Right lobe of liver (tissue), 6 donors: ENCODE measurements at regions not wholly inside any gene's neighbourhood (a gene's known extent, or its start where the extent isn't known, plus 50 kb on each side); places are given as distances from the start of the nearest gene placed in this dataset.

ENCODE experiments used
- ATAC-seq, 4 donors: fragments of 200-7000 bp; cut with Tn5 transposase; one replicate each; pipeline ENCODE4 v1.9.1; 2020; ENCODE audit warnings: mild to moderate bottlenecking in 4 of 4, moderate library complexity in 4 of 4
- DNase-seq, 3 donors: peaks; one replicate each; pipeline ENCODE4 v3.0.0-alpha.2; 2020
- H3K27ac ChIP-seq, 3 donors: fragments of 200-600 bp; one replicate each; pipeline ENCODE4 v1.8.0; 2022
- H3K27me3 ChIP-seq, 2 donors: fragments of 200-600 bp; one replicate each; pipeline ENCODE4 v1.8.0; 2022
- H3K36me3 ChIP-seq, 4 donors: fragments of 200-600 bp; sonication (generic) in 1 of 4; one replicate each; pipeline versions ENCODE4 v1.5.1 to v1.8.0; 2017 to 2022; ENCODE audit warnings: control low read depth in 1 of 4
- H3K4me1 ChIP-seq, 4 donors: fragments of 200-600 bp; sonication (generic) in 1 of 4; one replicate each; pipeline versions ENCODE4 v1.5.1 to v1.8.0; 2017 to 2022; ENCODE audit warnings: control low read depth in 1 of 4
- H3K4me3 ChIP-seq, 3 donors: fragments of 200-600 bp; one replicate each; pipeline ENCODE4 v1.8.0; 2022
- H3K9me3 ChIP-seq, 4 donors: fragments of 200-600 bp; sonication (generic) in 1 of 4; one replicate each; pipeline versions ENCODE4 v1.5.1 to v1.8.0; 2017 to 2022; ENCODE audit warnings: control low read depth in 1 of 4
- POLR2A ChIP-seq: fragments of 450-650 bp; IDR thresholded peaks from one replicate; pipeline ENCODE4 v1.6.1; 2017; ENCODE audit warnings: antibody characterized with exemption, mild to moderate bottlenecking
- WGBS: methylation state at CpG from one replicate; pipeline ENCODE4 v1.1.6; 2018; ENCODE audit warnings: low coverage, low lambda C conversion rate; ENCODE audit not compliant: insufficient coverage; ENCODE audit errors: missing lambda C conversion rate; 5-methylcytosine and 5-hydroxymethylcytosine counted together
- intact Hi-C, 2 donors: fragments of 100-400 bp; cut with DNase I; formaldehyde crosslinking; loops; one replicate each; pipeline versions ENCODE4 v1.11.2 to v1.14.1; 2022
- TF ChIP-seq, protein P1 (sequence below), 4 donors: fragments of 200-600 bp in 3 of 4; fragments of 450-650 bp in 1 of 4; IDR thresholded peaks; one replicate each; pipeline versions ENCODE4 v1.5.1 to v1.8.0; 2016 to 2022; ENCODE audit warnings: antibody characterized with exemption in 4 of 4, mild to moderate bottlenecking in 2 of 4
- donor health status: DM: no; HTN: yes; CAD: no.
- donor health status: DM: no; HTN: no; CAD: no.
- donor health status: DM: no; HTN: no; CAD: no.
- donor health status: DM: no; HTN: yes; CAD: no.
- donor health status: DM: no; HTN: yes; CAD: no.

DNA sequence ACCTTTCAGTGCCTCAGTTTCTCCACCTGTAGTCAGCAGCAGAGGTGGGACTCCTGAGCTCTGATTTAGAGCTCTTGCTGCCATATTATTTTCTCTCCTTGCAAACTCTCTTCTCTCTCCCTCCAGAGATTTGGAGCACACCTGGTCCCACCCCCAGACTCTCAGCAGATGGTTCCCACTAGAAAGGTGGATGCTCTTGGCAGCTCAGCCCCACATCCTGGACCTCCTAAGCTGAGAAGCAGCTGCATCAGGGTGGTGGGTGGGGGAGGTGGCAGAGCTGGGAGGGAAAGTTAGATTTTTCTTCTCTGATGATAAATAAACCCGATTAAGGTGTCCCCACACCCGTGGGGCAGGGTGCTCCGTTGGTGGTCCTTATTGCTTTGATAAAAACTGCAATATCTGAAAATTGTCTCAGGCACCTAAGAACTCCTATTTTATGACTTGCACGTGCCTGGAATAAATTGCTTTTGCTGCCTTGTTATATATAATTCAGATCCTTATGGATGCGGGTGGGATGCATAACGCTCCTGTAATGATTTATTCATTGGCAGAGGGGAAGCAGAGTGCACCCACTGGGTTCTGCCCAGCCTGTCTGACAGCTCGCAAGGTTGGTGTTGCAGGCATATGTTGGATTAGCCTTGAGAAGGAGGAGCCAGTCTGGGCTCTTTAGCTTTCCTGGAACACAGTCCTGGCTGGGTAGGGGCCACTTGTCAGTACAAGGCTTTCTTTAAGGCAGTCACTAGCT is 214.2 kb downstream of the SUDS3 start:
- DNase-seq = no peak
- no peaks in the 10 kb centered on the region for H3K36me3 ChIP-seq
- intact Hi-C loops = no loop called here
- TF ChIP-seq POLR2A = no peak
- TF ChIP-seq, protein P1, sequence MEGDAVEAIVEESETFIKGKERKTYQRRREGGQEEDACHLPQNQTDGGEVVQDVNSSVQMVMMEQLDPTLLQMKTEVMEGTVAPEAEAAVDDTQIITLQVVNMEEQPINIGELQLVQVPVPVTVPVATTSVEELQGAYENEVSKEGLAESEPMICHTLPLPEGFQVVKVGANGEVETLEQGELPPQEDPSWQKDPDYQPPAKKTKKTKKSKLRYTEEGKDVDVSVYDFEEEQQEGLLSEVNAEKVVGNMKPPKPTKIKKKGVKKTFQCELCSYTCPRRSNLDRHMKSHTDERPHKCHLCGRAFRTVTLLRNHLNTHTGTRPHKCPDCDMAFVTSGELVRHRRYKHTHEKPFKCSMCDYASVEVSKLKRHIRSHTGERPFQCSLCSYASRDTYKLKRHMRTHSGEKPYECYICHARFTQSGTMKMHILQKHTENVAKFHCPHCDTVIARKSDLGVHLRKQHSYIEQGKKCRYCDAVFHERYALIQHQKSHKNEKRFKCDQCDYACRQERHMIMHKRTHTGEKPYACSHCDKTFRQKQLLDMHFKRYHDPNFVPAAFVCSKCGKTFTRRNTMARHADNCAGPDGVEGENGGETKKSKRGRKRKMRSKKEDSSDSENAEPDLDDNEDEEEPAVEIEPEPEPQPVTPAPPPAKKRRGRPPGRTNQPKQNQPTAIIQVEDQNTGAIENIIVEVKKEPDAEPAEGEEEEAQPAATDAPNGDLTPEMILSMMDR (IDR thresholded peaks at IDR 0.05) = no peak
- no peaks in the 10 kb centered on the region for H3K27me3 ChIP-seq
- no peak for ATAC-seq
- H3K27ac ChIP-seq = no peak overlapping the region
- no peaks in the 10 kb centered on the region for H3K4me1 ChIP-seq
- H3K9me3 ChIP-seq = no peaks in the 10 kb centered on the region
- 57% methylated on average over 7 of the region's 7 CpGs for WGBS
- no peak overlapping the region for H3K4me3 ChIP-seq

DNA sequence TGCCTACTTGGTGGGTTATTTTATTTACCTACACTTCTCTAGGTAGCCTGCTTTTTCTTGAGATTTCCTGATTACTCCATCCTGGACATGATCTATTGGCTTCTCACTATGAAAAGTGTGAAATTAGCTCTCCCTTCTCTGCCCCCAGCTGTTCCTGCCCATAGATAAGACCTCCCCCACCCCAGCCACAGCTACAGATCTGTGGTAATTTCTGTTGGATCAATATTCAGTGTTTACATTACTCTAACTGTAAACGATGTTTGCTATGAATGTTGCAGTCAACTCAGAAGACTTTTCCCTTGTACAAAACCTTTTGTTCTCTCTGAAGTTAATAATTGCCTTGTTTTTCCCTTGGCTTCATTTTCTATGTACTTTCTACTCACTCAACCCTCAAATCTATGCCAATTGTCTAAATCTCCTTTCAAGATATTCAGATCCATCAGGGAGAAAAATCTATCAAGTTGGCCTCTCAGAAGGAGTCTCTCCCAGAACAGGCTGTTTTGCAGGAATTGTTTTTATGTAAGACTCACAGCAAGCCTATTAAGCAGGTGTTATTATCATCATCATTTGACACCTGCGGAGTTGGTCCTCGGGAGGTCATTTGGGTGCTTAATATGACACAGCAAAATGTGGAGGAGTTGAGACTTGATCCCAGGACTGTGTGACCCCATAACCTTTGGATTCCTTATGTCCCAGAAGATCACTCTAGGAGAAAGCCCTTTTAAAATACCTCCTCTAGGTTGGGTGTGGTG is 227.4 kb downstream of the SUDS3 start:
- H3K4me1 ChIP-seq = peaks cover 0 to 10% (median 0%) of the 10 kb centered on the region in 4 donors
- no peaks in the 10 kb centered on the region for H3K27me3 ChIP-seq
- DNase-seq = no peak
- H3K4me3 ChIP-seq = no peak overlapping the region
- TF ChIP-seq POLR2A = no peak
- TF ChIP-seq, protein P1 (IDR thresholded peaks at IDR 0.05) = no peak
- H3K27ac ChIP-seq = no peak overlapping the region
- H3K9me3 ChIP-seq = no peaks in the 10 kb centered on the region
- intact Hi-C loops = no loop called here
- ATAC-seq = peak; percentile 57 to 79 (median 66)
- no peaks in the 10 kb centered on the region for H3K36me3 ChIP-seq
- 44% methylated on average over 3 of the region's 3 CpGs for WGBS

DNA sequence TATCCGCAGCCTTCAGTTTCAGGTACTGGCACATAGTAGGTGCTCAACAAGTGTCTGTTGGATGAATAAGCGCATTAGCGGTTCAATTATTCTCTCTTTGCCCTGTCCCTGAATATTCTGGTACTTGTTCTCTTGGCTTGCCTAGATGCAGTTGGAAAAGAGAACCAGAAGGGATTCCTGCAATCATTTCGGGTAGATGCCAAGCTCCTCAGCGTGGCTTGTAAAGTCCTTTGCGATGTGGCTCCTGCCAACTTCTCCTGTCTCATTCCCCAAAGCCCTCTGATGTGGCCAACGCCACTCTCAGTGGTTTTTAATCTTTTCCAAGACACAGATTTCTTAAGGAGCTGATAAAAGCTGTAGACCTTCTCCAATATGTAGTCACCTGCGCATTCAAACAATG is 230.3 kb downstream of the SUDS3 start:
- no peaks in the 10 kb centered on the region for H3K36me3 ChIP-seq
- H3K27ac ChIP-seq = no peak overlapping the region
- TF ChIP-seq POLR2A = no peak
- TF ChIP-seq, protein P1 (IDR thresholded peaks at IDR 0.05) = no peak
- intact Hi-C loops = no loop called here
- no peaks in the 10 kb centered on the region for H3K27me3 ChIP-seq
- ATAC-seq (no peak), DNase-seq (no peak)
- 90% methylated on average over 2 of the region's 8 CpGs for WGBS
- no peak overlapping the region for H3K4me3 ChIP-seq
- no peaks in the 10 kb centered on the region for H3K9me3 ChIP-seq
- peaks cover 0 to 10% (median 0%) of the 10 kb centered on the region in 4 donors for H3K4me1 ChIP-seq

DNA sequence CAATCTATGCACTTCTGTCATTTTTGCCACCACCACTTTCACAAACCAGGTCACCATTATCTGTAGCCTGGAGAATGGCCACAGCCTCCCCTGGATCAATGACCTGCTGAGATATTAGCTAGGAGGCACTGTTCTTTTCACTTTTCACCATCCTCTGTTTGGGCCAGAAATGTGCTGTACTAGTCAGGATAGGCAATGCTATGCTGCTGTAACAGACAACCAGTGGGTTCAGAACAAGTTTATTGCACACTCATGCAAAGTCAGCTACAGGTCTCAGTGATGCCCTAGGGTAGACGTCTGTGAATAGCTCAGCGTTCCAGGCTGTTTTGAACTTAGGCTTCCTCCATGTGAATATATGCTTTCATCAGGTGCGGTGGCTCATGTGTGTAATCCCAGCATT is 231.5 kb downstream of the SUDS3 start:
- no peak overlapping the region for H3K27ac ChIP-seq
- no peaks in the 10 kb centered on the region for H3K36me3 ChIP-seq
- no peaks in the 10 kb centered on the region for H3K9me3 ChIP-seq
- peaks cover 0 to 10% (median 0%) of the 10 kb centered on the region in 4 donors for H3K4me1 ChIP-seq
- intact Hi-C loops = no loop called here
- TF ChIP-seq POLR2A = no peak
- TF ChIP-seq, protein P1 (IDR thresholded peaks at IDR 0.05) = no peak
- ATAC-seq (no peak), DNase-seq (no peak)
- H3K27me3 ChIP-seq = no peaks in the 10 kb centered on the region
- WGBS = 90% methylated on average over 2 of the region's 3 CpGs
- no peak overlapping the region for H3K4me3 ChIP-seq
